ENCODE measurements at regions not wholly inside any gene's neighbourhood (a gene's known extent, or its start where the extent isn't known, plus 50 kb on each side); places are given as distances from the start of the nearest gene placed in this dataset.
"Not testable (repeated sequence)": the region's sequence is repeated elsewhere in the genome, so short reads cannot be mapped to it uniquely, and the experiment has no call there.

DNA sequence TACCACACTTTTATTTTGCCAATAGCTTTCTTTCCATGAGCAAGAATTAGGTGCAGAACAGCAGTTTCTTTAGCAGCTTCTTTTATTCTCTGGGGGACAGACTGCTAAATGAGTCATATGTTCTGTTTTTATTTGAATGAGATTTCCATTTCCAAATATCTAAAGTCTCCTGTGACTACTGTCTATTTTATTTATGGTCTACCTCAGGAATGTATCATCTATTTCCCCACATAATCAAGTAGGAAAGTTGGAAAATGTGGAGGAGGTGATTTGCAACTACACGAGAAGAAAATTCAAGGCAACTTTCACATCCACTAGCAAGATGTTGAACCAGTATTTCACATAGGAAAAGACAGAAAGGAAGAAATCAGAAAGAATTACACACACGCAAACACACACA is 139.9 kb upstream of the MEX3C start:
- DNase-seq: no peak

DNA sequence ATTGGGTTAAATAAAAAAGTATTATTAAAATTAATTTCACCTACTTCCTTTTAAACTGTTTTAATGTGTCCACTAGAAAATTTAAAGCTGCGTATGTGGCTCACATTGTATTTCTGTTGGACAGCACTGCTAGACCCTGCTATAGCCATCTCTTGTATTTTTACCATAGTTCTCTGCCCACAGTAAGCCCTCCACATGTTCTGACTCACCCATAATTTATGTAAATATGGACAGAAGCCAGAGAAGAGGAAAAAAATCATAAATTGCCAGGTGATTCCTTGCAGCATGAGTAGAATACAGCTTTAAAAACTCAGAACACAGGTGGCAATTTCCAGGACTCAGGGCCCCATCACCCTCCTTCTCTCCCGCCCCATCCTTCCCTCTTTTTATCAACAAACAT is 142.4 kb upstream of the MEX3C start:
- no peak for DNase-seq

DNA sequence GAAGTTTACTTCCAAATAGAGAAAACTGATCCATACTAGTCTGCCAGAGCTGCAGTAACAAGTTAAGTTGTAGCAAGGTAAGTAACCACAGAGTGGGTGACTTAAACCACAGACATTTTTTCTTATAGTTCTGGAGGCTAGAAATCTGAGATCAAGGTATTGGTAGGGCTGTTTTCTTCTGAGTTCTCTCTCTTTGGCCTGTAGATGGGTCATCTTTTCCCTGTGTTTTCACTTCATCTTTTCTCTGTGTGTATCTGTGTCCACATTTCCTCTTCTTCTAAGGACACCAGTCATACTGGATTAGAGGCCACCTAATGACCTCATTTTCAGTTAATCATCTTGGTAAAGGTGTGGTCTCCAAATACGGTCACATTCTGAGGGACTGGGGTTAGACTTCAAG is 142.9 kb upstream of the MEX3C start:
- no peak for DNase-seq

DNA sequence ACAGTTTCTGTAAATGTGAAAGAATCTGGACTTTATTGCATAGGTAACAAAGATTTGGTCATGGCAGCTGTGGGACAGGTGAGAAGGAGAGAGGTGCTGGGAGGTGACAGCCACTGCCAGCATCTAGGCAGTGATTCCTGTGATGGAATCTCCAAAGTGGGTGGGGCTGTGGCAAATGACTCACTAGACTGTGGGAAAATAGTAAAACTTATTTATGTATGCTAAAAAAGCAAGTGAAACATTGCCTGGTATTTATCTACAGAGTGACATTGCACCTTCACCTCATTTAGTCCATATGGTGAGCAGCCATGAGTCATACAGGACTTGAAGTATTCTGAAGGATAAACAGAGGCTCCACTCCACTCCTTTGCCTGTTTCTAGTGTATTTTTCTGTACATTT is 145.3 kb upstream of the MEX3C start:
- DNase-seq: no peak

DNA sequence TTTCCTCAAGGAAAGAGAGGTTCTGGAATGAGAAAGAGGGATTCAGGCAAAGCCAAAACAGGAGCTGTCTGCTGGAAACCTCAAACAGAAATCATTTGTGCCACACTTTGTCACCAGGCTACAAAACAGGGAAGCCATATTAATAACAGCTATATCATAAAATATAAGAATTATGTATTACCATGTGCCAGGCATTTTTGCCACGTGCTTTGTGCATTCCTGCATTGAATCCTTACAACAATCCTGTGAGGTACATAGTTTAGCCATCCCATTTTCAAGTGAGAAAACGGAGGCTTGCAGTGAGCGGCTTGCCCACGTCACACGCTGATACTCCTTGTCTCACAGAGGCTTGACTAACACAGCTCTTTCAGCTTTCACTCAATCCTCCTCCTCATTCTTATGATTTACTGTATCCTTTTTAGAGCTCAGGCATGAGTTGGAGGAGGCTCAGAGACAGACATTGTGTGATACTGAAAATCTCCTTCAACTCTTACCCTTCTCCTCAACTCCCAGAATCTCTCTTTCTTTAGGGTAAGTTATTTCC is 148.4 kb upstream of the MEX3C start:
- no peak for DNase-seq

DNA sequence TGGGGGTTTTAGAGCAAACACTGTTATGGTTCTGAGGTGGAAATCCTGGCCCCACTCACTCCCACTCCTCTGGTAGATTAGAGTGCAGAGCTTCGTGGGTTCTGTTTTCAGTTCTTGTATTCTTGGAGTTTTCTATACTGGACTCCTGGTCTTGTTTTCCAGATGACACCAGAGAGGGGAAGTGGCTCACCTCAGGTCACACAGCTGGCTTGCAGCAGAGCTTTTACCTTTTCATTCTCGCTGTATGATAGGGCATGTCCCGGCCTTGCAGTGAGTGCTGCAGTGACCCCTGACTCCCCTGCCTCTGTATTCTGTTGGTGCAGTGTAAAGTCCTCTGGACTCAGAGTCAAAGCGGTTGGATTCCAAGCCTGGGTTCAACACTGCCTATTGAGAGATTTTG is 148.9 kb upstream of the MEX3C start:
- no peak for DNase-seq

DNA sequence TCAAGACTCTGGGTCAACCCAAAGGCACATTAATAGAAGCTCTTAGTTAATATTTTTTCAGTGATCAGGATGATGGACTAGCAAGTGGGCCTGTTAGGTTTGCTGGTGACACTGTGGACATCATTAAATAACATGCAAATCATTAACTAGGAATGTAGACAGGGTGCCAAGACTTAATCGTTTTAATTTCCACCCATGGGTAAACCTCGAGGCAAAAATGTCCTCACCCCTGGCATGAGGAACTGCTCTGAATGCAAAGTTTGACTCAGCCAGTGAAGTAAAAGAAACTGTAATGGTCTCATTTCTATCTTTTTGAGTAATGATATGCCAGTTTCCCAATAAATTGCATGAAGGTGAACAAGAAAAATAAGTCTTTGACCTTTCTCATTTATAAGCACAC is 152.6 kb upstream of the MEX3C start:
- no peak for DNase-seq

DNA sequence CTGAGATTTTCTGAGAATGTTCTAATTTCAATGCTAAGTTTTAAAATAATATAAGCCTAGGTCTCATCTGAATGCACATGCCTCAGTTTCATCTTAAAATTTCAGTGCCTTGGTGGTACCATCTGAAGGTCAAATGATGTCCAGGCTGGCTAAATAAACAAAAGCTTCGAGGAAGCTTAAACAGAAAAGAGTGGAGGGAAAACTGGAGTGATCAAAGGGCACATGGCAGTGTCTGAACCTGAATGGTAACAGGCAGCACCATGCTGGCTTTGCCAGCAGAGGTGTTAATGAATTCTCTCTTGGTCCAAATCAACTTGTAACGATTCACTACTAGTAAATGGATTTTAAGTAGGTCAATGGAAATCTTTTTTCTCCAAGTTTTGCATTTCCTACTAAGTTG is 158.4 kb upstream of the MEX3C start:
- no peak for DNase-seq

DNA sequence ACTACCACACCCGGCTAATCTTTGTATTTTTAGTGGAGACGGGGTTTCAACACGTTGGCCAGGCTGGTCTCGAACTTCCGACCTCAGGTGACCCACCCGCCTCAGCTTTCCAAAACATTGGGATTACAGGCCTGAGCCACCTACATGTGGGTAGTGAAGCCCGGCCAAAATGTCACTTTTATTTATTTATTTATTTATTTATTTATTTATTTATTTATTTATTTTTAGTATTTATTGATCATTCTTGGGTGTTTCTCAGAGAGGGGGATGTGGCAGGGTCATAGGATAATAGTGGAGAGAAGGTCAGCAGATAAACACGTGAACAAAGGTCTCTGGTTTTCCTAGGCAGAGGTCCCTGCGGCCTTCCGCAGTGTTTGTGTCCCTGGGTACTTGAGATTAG is 162.8 kb upstream of the MEX3C start:
- DNase-seq: not testable (repeated sequence)

DNA sequence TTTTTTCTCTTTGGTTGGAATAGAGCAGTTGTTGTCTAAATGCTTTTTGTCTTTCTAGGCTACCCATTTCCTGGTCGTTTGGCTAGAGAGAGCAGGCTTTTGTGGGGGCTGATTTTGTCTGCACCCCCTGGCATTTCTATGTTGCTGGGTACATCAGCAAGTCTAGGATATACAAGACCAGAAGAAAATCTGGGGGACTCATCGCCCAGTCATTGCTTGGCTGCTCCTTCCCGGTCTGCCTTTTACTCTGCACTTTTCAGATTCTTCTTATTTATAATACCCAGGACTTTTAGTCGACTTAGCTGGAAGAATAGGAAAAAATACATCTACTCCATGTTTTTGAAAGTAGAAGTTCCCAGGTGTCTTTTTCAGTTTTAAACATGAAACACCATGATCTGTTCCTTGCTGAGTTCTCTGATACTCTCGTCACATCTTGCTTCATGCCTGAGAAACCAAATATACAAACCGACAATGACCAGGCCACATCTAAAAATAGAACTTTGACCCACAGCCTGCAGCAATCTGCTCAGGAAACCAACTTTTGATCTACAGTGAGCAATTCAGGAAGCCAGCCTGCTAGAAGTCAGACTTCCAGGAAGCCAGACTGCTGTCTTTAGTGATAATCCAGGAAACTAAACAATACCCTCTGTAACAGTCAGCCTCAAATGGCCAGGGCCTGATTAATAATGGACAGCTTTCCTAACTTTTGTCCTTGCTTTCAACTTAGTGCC is 163.8 kb upstream of the MEX3C start:
- no peak for DNase-seq

DNA sequence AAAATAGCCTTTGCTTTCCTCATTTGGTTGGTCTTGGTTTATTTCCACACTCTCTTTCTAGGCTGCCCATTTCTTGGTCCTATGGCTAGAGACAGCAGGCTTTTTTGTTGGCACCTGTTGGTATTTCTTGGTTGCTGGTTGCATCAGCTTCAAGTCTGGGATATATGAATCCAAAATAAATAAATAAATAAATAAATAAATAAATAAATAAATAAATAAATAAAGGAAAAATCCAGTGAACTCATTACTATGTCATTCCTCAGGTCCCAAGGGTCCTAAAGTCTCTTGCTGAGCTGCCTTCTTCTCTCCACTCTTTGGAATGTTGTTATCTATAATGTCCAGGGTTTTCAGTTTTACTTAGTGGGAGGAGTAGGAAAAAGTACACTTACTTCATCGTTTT is 165.9 kb upstream of the MEX3C start:
- no peak for DNase-seq

DNA sequence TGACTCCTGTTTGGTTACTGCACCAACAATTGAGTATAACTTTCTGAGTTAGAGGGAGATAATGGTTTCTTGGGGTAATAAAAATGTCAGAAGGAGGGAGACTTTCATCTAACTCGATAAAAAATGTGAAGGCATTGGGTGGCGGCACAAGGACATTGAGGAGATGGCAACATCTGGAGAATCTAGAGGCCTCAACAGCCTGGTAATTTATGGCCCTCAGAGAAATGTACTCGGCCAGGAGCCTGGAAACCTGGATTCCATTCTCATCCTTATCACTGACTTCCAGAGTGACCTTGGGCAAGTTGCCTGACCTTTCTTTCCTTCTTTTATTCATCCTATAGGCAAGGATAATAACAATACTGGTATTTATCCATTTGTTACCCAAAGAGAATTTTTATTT is 173.5 kb upstream of the MEX3C start:
- no peak for DNase-seq

DNA sequence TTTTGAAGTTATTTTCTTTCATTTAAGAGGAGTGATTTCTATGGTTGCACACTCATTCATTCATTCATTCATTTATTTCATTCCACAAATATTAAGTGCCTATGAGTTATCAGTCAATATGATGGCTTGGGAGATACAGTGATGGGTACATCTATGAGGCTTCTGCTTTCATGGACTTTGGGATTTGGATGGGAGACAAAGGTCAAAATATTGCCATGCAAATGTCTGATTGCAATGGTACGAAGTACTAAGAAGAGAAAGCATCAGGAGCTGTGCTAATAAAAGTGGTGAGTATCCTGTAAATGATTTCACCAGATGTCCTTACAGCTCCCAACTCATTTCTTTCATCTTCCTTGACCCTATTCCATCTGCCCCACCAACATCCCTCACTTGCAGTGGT is 174.4 kb upstream of the MEX3C start:
- no peak for DNase-seq

DNA sequence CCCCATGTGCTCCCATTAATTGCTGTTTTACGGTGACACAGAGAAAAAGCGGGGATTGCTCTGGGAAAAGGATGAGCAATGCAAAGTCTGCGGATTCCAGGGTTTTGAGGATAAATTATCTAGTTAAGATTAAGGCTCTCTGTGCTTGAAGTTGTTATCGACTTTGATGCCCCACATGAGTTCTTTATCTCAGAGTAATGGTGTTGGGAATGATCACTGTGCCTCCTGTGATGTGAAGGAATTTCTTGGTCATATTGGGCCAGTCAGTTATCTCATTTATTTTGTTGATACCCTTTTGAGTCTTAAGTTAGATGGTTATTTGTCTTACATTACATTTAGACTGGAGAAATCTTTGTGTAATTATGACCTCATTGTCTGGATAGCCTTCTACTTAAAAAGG is 184.6 kb upstream of the MEX3C start:
- no peak for DNase-seq

DNA sequence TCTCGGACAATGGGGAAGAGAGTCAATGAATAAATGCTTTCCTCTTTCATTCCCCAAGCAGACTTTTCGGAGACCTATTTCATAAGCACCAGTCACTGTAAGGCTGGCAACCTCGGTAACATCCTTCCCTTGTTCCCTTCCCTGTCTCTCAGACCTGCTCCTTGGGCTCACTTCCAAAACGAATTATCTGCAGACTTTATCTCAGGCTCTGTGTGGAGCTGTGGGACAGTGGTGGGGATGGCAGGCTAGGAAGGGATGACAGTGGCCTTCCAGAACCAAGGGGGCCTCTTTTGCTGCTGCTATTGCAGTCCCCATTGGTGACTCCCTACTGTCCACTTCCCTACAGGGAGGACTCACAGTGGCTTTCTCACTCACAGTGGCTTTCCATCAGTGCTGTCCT is 185.6 kb upstream of the MEX3C start:
- no peak for DNase-seq

DNA sequence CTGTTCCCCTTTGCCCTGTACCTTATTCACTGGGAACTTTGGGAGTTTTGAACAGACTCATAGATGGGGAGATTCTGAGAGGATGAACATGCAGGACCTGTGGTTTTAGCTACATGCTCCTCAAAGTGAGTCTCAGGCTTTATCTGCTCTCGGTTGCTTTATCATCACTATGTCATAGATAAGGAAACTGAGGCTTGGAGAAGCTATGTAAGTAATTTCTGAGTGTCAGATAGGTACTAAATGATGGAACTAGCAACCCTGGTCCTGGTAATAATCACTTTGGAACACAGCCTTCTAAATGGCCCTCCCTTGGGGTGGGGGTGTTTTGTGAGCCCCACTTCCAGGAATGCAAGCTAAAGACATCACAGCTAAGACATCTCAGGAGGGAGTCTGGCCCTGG is 186.2 kb upstream of the MEX3C start:
- no peak for DNase-seq

DNA sequence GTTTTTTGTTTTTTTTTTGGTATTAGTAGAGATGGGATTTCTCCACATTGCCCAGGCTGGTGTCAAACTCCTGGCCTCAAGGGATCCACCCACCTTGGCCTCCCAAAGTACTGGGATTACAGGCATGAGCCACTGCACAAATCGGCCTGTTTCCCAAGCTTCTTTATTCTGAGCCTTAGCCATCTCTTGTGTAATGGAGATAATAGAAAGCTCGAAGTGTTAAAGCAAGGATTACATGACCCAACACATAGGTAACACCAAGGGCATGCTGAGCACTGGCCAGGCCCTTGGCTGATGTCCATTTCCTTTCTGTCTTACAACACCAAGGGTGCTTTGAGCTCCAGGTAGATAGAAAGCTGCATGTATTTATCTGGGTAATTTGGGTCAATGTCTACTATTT is 187.8 kb upstream of the MEX3C start:
- no peak for DNase-seq

DNA sequence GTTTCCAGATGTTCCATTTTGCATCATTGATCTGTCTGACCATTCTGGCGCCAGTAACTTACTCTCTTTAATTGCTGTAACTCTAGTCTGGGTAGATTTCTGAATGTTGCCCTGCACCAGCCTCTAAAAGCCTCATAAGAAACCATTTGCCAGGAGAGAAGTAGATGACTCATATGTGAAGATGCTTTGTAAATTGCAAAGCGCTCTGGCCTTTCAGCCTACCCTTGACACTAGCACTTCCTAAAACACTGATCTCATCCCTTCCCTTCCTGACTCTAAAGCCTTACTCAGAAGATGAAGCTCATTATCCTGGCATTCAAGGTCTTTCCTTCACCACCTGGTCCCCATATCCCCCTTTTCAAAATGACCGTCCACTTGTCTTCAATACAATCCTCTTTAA is 193.2 kb upstream of the MEX3C start:
- no peak for DNase-seq

DNA sequence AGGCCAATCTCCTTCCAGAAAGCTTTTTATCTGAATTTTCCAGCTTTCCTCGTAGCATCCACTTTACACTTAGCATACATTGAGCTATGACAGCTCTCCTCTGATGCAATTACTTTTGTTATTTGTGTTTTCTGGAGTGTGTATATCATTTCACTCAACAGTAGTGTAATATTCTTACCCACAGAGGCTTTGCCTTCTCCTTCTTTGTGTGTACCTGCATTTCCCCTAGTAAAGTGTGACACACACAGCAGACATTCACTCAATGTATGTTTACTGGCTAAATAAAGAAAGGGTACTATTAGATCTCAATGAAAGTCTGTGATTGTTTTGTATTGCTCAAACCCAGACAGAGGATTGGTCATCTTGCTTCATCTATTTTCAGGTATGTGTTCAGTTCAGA is 193.7 kb upstream of the MEX3C start:
- DNase-seq: no peak

DNA sequence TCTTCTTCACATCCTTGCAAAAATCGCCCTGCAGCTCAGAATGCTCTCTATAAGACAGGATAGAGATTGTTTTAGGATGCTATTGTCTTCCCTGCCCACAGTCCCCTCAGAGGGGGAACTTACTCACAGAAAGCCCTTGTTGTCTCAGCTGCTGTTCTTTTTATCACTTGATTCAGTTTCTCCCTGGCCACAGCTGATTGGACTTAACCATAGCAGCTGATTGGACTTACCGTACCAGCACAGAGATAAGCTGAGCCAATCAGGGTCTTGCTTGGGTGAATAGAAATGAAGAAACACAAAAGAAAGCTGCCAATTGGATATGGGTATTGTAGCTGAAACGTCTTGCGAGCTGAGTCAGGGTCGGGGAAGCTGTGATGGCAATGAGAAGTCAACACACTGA is 194.2 kb upstream of the MEX3C start:
- DNase-seq: no peak

DNA sequence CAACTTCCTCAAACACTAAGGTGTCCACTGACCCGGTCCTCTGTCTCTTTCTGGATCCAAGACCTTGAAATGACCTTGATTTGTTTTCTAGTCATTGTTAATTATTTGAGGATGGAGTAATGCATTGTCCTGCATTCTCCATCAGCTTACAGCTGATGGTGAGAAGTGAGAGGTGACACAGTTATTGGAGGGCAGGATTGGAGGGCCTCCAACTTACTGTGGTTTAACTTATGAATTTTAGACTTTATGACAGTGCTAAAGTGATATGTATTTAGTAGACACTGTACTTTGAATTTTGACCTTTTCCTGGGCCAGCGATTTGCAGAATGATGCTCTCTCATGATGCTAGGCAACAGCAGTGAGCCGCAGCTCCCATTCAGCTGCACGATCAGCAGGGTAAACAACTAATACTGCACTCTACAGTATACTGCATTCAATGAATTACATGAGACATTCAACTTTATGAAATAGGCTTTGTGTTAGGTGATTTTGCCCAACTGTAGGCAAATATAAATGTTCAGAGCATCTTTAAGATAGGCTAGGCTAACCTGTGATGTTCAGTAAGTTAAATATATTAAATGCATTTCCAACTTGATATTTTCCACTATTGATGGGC is 200.0 kb upstream of the MEX3C start:
- no peak for DNase-seq

DNA sequence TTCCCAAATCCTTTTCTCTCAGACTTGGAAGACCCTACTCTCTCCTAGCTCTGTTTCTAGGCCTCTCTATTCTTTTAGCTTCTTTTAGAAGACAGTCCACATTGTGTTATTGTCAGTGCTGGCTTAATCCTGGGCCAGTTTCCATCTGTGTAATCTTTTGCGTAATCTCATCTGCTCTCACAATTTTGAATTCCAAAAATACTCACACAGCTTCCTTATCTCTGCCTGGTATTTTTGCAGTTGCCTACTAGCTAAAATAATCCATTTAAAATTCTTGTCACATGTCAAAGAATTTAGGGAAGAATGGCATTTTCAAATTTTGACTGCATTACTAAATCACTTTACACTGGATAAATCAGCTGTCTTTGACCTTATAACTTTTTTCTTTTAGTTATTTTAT is 200.6 kb upstream of the MEX3C start:
- no peak for DNase-seq

DNA sequence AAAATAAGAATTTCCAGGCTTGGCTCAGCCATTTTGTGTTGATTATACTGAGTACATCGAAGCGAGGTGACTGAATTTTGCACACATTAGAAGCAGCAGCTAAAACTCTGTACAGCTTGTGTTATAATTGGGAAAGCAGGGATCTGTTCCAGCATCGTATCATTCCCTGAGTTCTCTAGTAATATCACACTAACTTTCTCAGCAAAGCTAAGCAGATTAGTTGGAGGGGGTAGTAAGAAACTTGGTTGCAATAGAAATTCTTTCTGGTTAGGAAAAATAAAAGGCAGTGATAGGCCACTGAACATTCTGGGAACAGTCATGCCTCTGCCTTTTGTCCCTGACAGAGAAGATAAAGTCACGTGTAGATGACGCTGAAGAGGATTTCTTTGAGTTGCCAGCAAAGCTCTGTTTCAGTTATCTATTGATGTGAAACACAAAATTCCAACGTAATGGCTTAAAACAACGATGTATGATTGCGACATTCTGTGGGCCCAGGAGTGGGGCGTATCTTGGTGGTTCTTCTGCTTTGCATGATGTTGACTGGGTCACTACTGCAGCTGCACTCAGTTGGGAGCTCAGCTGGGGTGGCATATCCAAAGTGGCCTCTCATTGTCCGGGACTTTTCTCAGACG is 202.1 kb upstream of the MEX3C start:
- no peak for DNase-seq

DNA sequence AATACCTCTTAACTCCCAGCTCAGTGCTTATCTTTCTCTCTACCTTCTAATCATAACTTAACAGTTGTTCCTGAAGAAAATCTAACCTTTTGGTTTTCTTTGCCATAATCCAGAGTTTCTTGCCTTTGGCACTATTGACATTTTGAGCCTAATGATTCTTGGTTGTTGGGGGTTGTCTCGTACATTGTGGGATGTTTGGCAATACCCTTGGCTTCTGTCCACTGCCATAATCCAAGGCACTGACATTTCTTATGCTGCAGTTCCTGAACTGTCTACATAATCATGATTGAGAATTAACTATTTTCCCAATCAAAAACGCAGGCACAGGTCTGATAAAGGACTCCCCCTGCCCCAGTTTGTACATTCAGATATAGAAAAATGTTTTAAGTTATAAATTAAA is 203.2 kb upstream of the MEX3C start:
- no peak for DNase-seq

DNA sequence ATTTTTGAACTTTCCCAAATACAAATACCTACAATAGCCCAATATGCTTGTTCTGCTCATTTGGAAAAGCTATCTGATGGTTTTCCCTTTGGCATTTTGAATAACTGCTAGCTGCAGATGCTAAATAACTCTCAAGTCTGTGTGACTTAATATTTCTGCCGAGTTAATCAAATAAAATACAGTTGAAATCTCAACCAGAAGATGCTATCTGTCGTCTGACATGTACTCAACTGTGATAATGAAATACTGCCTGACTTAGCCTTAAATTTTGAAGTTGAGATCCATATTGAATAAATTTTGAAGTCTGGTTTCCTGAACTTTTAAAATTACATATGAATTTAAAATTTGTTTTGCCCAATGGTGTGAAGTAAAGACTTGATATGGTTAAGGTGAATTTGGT is 204.4 kb upstream of the MEX3C start:
- DNase-seq: no peak

All from NCI-H1092 treated with DMSO at 0.1 percent for 48 hours (cell line).